ENCODE measurements at regions not wholly inside any gene's neighbourhood (a gene's known extent, or its start where the extent isn't known, plus 50 kb on each side); places are given as distances from the start of the nearest gene placed in this dataset.

- TF ChIP-seq EP300 (IDR thresholded peaks at IDR 0.05; ENCODE audit: borderline replicate concordance) (no peak), CREB1 (IDR thresholded peaks at IDR 0.05; ENCODE audit: low read depth) (no peak), REST (IDR thresholded peaks at IDR 0.05; ENCODE audit: low read depth) (no peak), RAD21 (IDR thresholded peaks at IDR 0.05; ENCODE audit: low read depth) (no peak), YY1 (IDR thresholded peaks at IDR 0.05; ENCODE audit: low read depth) (no peak), CEBPB (IDR thresholded peaks at IDR 0.05) (no peak), TAF1 (IDR thresholded peaks at IDR 0.05; ENCODE audit: low read depth) (no peak), NFIC (IDR thresholded peaks at IDR 0.05) (no peak)
Measured at GRCh38 chr16:66286527-66286926, 80.0 kb upstream of the CDH5 start.

Data from Ishikawa (cell line).